ENCODE measurements at regions not wholly inside any gene's neighbourhood (a gene's known extent, or its start where the extent isn't known, plus 50 kb on each side); places are given as distances from the start of the nearest gene placed in this dataset.

DNA sequence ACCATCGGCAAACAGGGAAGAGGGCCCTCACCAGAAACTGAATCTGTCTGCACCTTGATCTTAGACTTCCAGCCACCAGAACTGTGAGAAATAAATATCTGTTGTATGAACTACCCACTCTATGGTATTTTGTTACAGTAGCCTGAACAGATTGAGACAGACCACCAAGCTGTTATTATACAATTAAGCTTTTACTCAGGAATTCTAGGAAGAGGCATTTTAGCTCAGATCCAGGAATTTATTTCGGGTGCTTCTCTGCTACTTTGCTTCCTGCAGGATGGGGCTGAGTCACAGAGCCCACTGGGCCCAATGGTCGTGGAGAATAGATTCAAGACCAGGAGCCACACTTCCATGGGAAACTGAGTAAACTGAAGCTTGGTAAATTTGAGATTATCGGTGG is 145.5 kb upstream of the PFN2 start:
- intact Hi-C loops (cut with micrococcal nuclease; ENCODE audit: unreplicated experiment), result loop anchor here (5.0 kb wide), 1 partner anchor 144 kb away; the partner anchor contains the start of gene PFN2
- no peak overlapping the region; the same call in 1 of the 2 replicates for H3K27ac ChIP-seq (ENCODE audit: control insufficient read depth, insufficient read depth)
- ChIA-PET CTCF (no interaction called here), SMC1A (ENCODE audit: uncharacterized antibody, unreplicated experiment) (interaction anchor here (0.7 to 1.8 kb wide), 5 partner anchors 15 to 242 kb away, joined by 3 to 10 read pairs (median 4); no protein-coding TSS in a partner anchor), RAD21 (ENCODE audit: unreplicated experiment) (interaction anchor here (1.3 kb wide), 1 partner anchor 68 kb away, joined by 5 read pairs; no protein-coding TSS in a partner anchor), POLR2A (interaction anchor here (0.6 to 1.3 kb wide), 2 partner anchors 8 to 16 kb away, joined by 3 to 6 read pairs; no protein-coding TSS in a partner anchor)
- BruUV-seq (replicated peaks), result no TSS peak
- H3K79me2 ChIP-seq (ENCODE audit: control insufficient read depth, insufficient read depth, low read length), result no peaks in the 10 kb centered on the region
- in situ Hi-C loops (cut with MboI), result no loop called here
- FAIRE-seq, result no peak
- H2AFZ ChIP-seq (ENCODE audit: control insufficient read depth, low read depth, low read length), result no peak overlapping the region
- no peak for TF ChIP-seq FOS (IDR thresholded peaks at IDR 0.05; ENCODE audit: borderline replicate concordance, extremely low read depth, insufficient read length)
- TF ChIP-seq ZZZ3 (IDR thresholded peaks at IDR 0.05; ENCODE audit: control insufficient read depth, insufficient read length, low read depth), result no peak
- no peak for TF ChIP-seq CBFB (IDR thresholded peaks at IDR 0.05; ENCODE audit: low read depth)
- TF ChIP-seq SUZ12 (IDR thresholded peaks at IDR 0.05; ENCODE audit: unreplicated experiment), result no peak
- TF ChIP-seq NFYA (IDR thresholded peaks at IDR 0.05; ENCODE audit: borderline replicate concordance, low read depth, low read length), result no peak
- TF ChIP-seq SP1 (IDR thresholded peaks at IDR 0.05; ENCODE audit: low read depth, low read length), result no peak
- TF ChIP-seq BCL11A (IDR thresholded peaks at IDR 0.05; ENCODE audit: low read depth, low read length), result no peak
- TF ChIP-seq, protein P1, sequence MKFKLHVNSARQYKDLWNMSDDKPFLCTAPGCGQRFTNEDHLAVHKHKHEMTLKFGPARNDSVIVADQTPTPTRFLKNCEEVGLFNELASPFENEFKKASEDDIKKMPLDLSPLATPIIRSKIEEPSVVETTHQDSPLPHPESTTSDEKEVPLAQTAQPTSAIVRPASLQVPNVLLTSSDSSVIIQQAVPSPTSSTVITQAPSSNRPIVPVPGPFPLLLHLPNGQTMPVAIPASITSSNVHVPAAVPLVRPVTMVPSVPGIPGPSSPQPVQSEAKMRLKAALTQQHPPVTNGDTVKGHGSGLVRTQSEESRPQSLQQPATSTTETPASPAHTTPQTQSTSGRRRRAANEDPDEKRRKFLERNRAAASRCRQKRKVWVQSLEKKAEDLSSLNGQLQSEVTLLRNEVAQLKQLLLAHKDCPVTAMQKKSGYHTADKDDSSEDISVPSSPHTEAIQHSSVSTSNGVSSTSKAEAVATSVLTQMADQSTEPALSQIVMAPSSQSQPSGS (IDR thresholded peaks at IDR 0.05; ENCODE audit: low read length), result no peak
- no peak for TF ChIP-seq PAX8 (IDR thresholded peaks at IDR 0.05)
- TF ChIP-seq, protein P2, sequence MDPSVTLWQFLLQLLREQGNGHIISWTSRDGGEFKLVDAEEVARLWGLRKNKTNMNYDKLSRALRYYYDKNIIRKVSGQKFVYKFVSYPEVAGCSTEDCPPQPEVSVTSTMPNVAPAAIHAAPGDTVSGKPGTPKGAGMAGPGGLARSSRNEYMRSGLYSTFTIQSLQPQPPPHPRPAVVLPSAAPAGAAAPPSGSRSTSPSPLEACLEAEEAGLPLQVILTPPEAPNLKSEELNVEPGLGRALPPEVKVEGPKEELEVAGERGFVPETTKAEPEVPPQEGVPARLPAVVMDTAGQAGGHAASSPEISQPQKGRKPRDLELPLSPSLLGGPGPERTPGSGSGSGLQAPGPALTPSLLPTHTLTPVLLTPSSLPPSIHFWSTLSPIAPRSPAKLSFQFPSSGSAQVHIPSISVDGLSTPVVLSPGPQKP (IDR thresholded peaks at IDR 0.05; ENCODE audit: low read depth, low read length), result no peak
- no peak for TF ChIP-seq RAD51 (IDR thresholded peaks at IDR 0.05)
- TF ChIP-seq NR2C1 (IDR thresholded peaks at IDR 0.05), result no peak
- TF ChIP-seq, protein P3, sequence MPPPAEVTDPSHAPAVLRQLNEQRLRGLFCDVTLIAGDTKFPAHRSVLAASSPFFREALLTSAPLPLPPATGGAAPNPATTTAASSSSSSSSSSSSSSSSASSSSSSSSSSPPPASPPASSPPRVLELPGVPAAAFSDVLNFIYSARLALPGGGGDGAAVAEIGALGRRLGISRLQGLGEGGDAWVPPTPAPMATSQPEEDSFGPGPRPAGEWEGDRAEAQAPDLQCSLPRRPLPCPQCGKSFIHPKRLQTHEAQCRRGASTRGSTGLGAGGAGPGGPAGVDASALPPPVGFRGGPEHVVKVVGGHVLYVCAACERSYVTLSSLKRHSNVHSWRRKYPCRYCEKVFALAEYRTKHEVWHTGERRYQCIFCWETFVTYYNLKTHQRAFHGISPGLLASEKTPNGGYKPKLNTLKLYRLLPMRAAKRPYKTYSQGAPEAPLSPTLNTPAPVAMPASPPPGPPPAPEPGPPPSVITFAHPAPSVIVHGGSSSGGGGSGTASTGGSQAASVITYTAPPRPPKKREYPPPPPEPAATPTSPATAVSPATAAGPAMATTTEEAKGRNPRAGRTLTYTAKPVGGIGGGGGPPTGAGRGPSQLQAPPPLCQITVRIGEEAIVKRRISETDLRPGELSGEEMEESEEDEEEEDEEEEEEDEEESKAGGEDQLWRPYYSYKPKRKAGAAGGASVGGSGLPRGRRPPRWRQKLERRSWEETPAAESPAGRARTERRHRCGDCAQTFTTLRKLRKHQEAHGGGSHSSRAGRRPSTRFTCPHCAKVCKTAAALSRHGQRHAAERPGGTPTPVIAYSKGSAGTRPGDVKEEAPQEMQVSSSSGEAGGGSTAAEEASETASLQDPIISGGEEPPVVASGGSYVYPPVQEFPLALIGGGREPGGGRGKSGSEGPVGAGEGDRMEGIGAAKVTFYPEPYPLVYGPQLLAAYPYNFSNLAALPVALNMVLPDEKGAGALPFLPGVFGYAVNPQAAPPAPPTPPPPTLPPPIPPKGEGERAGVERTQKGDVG (CRISPR knock-in tag; IDR thresholded peaks at IDR 0.05), result no peak
- H3K4me3 ChIP-seq, result no peak overlapping the region
- no peak for ATAC-seq
- no peaks in the 10 kb centered on the region for H4K20me1 ChIP-seq (ENCODE audit: control insufficient read depth, insufficient read depth)
- no peaks in the 10 kb centered on the region for H3K9me3 ChIP-seq (replicated peaks; ENCODE audit: control insufficient read depth, insufficient read depth, low read length)
- peaks cover 27% of the 10 kb centered on the region for H3K4me1 ChIP-seq (ENCODE audit: control insufficient read depth, insufficient read depth, low read length)
- 37% methylated on average over 3 of the region's 4 CpGs for WGBS (ENCODE audit: insufficient coverage, insufficient replicate concordance, low lambda C conversion rate, missing lambda C conversion rate)
- H3K9ac ChIP-seq (ENCODE audit: control insufficient read depth, insufficient read depth, low read length), result no peak overlapping the region
- no peaks in the 10 kb centered on the region for H3K27me3 ChIP-seq (replicated peaks in 1 of 2; ENCODE audit: control insufficient read depth in 2 of 2, insufficient read depth in 2 of 2, low read length in 1 of 2)
- DNase-seq (ENCODE audit: low read depth, low spot score), result no peak
- no peak overlapping the region for H3K4me2 ChIP-seq (ENCODE audit: control insufficient read depth, insufficient read depth)
- no peaks in the 10 kb centered on the region for H3K36me3 ChIP-seq (ENCODE audit: control insufficient read depth in 2 of 2, insufficient read depth in 2 of 2, low read length in 1 of 2)
